Keratinocyte (primary cell): ENCODE measurements at regions not wholly inside any gene's neighbourhood (a gene's known extent, or its start where the extent isn't known, plus 50 kb on each side); places are given as distances from the start of the nearest gene placed in this dataset.

Source experiments
- DNase-seq: peaks from one replicate; pipeline ENCODE4 v3.0.0-alpha.2; 2011; ENCODE audit warnings: low read depth, missing footprints, low spot score
- FAIRE-seq: peaks from 2 replicates; lab custom pipeline; 2011; peaks lifted over from hg19 to GRCh38; lab: Jason Lieb, UNC
- H2AFZ ChIP-seq: 2 replicates; pipeline ENCODE4 v1.6.0; 2012; ENCODE audit warnings: low read length, control low read depth, inconsistent platforms; ENCODE audit not compliant: control insufficient read depth
- H3K27ac ChIP-seq: 2 replicates; pipeline ENCODE4 v1.5.1; 2011; ENCODE audit warnings: low read length; ENCODE audit not compliant: control insufficient read depth, insufficient read depth
- H3K27me3 ChIP-seq: 3 replicates; pipeline ENCODE4 v1.6.0; 2011; ENCODE audit warnings: low read length; ENCODE audit not compliant: control insufficient read depth, insufficient read depth; ENCODE audit errors: extremely low read depth
- H3K36me3 ChIP-seq, 2 experiments: 2 replicates in 1 of 2; 3 replicates in 1 of 2; pipeline ENCODE4 v1.5.1; 2011; ENCODE audit warnings: low read length in 2 of 2, mild to moderate bottlenecking in 1 of 2; ENCODE audit not compliant: control insufficient read depth in 2 of 2, insufficient read depth in 2 of 2; ENCODE audit errors: extremely low read depth in 1 of 2
- H3K4me1 ChIP-seq: 3 replicates; pipeline ENCODE4 v1.5.1; 2011; ENCODE audit warnings: low read length; ENCODE audit not compliant: control insufficient read depth, insufficient read depth; ENCODE audit errors: extremely low read depth
- H3K4me2 ChIP-seq: 3 replicates; pipeline ENCODE4 v1.6.0; 2011; ENCODE audit warnings: low read depth, low read length; ENCODE audit not compliant: control insufficient read depth, insufficient read depth; ENCODE audit errors: extremely low read depth
- H3K4me3 ChIP-seq, 3 experiments: fragments of 200-600 bp in 1 of 3; sonication (generic) in 1 of 3; 2 replicates in 2 of 3; 3 replicates in 1 of 3; pipeline ENCODE4 v1.5.1; 2011 to 2016; ENCODE audit warnings: low read length in 3 of 3, mild to moderate bottlenecking in 3 of 3, control low read depth in 2 of 3, inconsistent platforms in 1 of 3, low read depth in 1 of 3, mixed read lengths in 1 of 3, mixed run types in 1 of 3, moderate library complexity in 1 of 3; ENCODE audit not compliant: control insufficient read depth in 2 of 3, insufficient read depth in 2 of 3; ENCODE audit errors: extremely low read depth in 1 of 3
- H3K79me2 ChIP-seq: 2 replicates; pipeline ENCODE4 v1.6.0; 2012; ENCODE audit warnings: low read length; ENCODE audit not compliant: control insufficient read depth, insufficient read depth
- H3K9ac ChIP-seq: 3 replicates; pipeline ENCODE4 v1.6.0; 2011; ENCODE audit warnings: low read length; ENCODE audit not compliant: control insufficient read depth, insufficient read depth; ENCODE audit errors: extremely low read depth
- H3K9me1 ChIP-seq: 3 replicates; pipeline ENCODE4 v1.6.0; 2011; ENCODE audit warnings: low read length; ENCODE audit not compliant: control insufficient read depth, insufficient read depth; ENCODE audit errors: extremely low read depth
- H3K9me3 ChIP-seq: 2 replicates; pipeline ENCODE4 v1.5.1; 2012; ENCODE audit warnings: low read depth, low read length; ENCODE audit not compliant: control insufficient read depth
- H4K20me1 ChIP-seq: 3 replicates; pipeline ENCODE4 v1.6.0; 2011; ENCODE audit warnings: low read length; ENCODE audit not compliant: control insufficient read depth, insufficient read depth; ENCODE audit errors: extremely low read depth
- EZH2 ChIP-seq: IDR thresholded peaks from one replicate; pipeline ENCODE4 v1.6.1; 2012; ENCODE audit warnings: inconsistent platforms, mild to moderate bottlenecking, low read length, moderate library complexity
- dilution Hi-C: fragments of 300-500 bp; cut with MboI; formaldehyde crosslinking; loops from one replicate; pipeline ENCODE4 v1.7.0; 2020; ENCODE audit warnings: low sequenced_read_pairs; ENCODE audit not compliant: extremely low pct_ligation_motif_present
- TF ChIP-seq, protein P1 (sequence below), 3 experiments: IDR thresholded peaks in 1 of 3; conservative IDR thresholded peaks in 1 of 3; optimal IDR thresholded peaks in 1 of 3; 2 replicates in 2 of 3; 3 replicates in 1 of 3; pipeline versions ENCODE3 to v1.5.1; 2011; ENCODE audit warnings: low read length in 3 of 3, mild to moderate bottlenecking in 3 of 3, moderate library complexity in 2 of 3, control low read depth in 1 of 3, inconsistent platforms in 1 of 3; ENCODE audit not compliant: insufficient read depth in 2 of 3; ENCODE audit errors: extremely low read depth in 1 of 3

GRCh38 chr13:33543631-33544265, 258.2 kb upstream of the STARD13 start:
- FAIRE-seq, result peak; percentile 39
- H3K27me3 ChIP-seq, result no peaks in the 10 kb centered on the region
- TF ChIP-seq, protein P1, sequence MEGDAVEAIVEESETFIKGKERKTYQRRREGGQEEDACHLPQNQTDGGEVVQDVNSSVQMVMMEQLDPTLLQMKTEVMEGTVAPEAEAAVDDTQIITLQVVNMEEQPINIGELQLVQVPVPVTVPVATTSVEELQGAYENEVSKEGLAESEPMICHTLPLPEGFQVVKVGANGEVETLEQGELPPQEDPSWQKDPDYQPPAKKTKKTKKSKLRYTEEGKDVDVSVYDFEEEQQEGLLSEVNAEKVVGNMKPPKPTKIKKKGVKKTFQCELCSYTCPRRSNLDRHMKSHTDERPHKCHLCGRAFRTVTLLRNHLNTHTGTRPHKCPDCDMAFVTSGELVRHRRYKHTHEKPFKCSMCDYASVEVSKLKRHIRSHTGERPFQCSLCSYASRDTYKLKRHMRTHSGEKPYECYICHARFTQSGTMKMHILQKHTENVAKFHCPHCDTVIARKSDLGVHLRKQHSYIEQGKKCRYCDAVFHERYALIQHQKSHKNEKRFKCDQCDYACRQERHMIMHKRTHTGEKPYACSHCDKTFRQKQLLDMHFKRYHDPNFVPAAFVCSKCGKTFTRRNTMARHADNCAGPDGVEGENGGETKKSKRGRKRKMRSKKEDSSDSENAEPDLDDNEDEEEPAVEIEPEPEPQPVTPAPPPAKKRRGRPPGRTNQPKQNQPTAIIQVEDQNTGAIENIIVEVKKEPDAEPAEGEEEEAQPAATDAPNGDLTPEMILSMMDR (optimal IDR thresholded peaks at IDR 0.05 in 1 of 3, IDR thresholded peaks at IDR 0.05 in 1 of 3, conservative IDR thresholded peaks at IDR 0.05 in 1 of 3; ENCODE audit: extremely low read depth in 1 of 3, insufficient read depth in 2 of 3, low read length in 3 of 3), result no peak
- TF ChIP-seq EZH2, result no peak
- H2AFZ ChIP-seq, result peak overlapping the region; percentile 97
- H3K9me3 ChIP-seq, result no peaks in the 10 kb centered on the region
- H3K4me2 ChIP-seq, result peak overlapping the region; percentile 98
- no peaks in the 10 kb centered on the region for H4K20me1 ChIP-seq
- dilution Hi-C loops, result no loop called here
- H3K9me1 ChIP-seq, result no peaks in the 10 kb centered on the region
- peak overlapping the region in 2 of 3 experiments; percentile 87 to 93 for H3K4me3 ChIP-seq
- H3K79me2 ChIP-seq, result no peaks in the 10 kb centered on the region
- H3K9ac ChIP-seq, result peak overlapping the region; percentile 92
- peaks cover 20% of the 10 kb centered on the region for H3K4me1 ChIP-seq
- no peak for DNase-seq
- peak overlapping the region; percentile 99 for H3K27ac ChIP-seq
- H3K36me3 ChIP-seq, result no peaks in the 10 kb centered on the region

GRCh38 chr13:33544308-33544707, 258.8 kb upstream of the STARD13 start:
- Histone ChIP-seq H4K20me1 (no peaks in the 10 kb centered on the region), H3K27me3 (no peaks in the 10 kb centered on the region), H3K4me2 (peak overlapping the region; percentile 98), H3K36me3 (no peaks in the 10 kb centered on the region), H3K27ac (no peak overlapping the region), H3K79me2 (no peaks in the 10 kb centered on the region), H2AFZ (peak overlapping the region; percentile 97), H3K4me3 (no peak overlapping the region), H3K9me3 (no peaks in the 10 kb centered on the region), H3K4me1 (peaks cover 20% of the 10 kb centered on the region), H3K9me1 (no peaks in the 10 kb centered on the region), H3K9ac (no peak overlapping the region)
- DNase-seq, result no peak
- no peak for FAIRE-seq
- TF ChIP-seq, protein P1 (optimal IDR thresholded peaks at IDR 0.05 in 1 of 3, IDR thresholded peaks at IDR 0.05 in 1 of 3, conservative IDR thresholded peaks at IDR 0.05 in 1 of 3; ENCODE audit: extremely low read depth in 1 of 3, insufficient read depth in 2 of 3, low read length in 3 of 3), result no peak
- no peak for TF ChIP-seq EZH2
- dilution Hi-C loops, result no loop called here
